GM12872 (cell line): ENCODE measurements at regions not wholly inside any gene's neighbourhood (a gene's known extent, or its start where the extent isn't known, plus 50 kb on each side); places are given as distances from the start of the nearest gene placed in this dataset.

Source experiments
- CTCF ChIP-seq: IDR thresholded peaks from 3 replicates; pipeline ENCODE4 v1.5.1; 2011; ENCODE audit warnings: low read depth, mild to moderate bottlenecking, low read length, moderate library complexity; ENCODE audit not compliant: insufficient read depth

GRCh38 chr13:73419186-73419585 lies 360.4 kb downstream of the KLF5 start:
- TF ChIP-seq CTCF: no peak

- peak; percentile 54 for TF ChIP-seq CTCF
Observed at GRCh38 chr13:73417012-73417615, 358.3 kb downstream of the KLF5 start.

GRCh38 chr13:73416093-73416492 lies 357.3 kb downstream of the KLF5 start:
- TF ChIP-seq CTCF: no peak

- TF ChIP-seq CTCF: no peak
Observed at GRCh38 chr13:73413656-73414055, 354.9 kb downstream of the KLF5 start.

- no peak for TF ChIP-seq CTCF
Observed at GRCh38 chr13:73412933-73413332, 354.1 kb downstream of the KLF5 start.

GRCh38 chr13:73411067-73411809 lies 352.4 kb downstream of the KLF5 start:
- no peak for TF ChIP-seq CTCF

- TF ChIP-seq CTCF: no peak
Observed at GRCh38 chr13:73406454-73406853, 347.6 kb downstream of the KLF5 start.
